GM23248 (cell line): ENCODE measurements at regions not wholly inside any gene's neighbourhood (a gene's known extent, or its start where the extent isn't known, plus 50 kb on each side); places are given as distances from the start of the nearest gene placed in this dataset.

Source experiments
- EZH2 ChIP-seq: fragments of 200-600 bp; sonication (generic); IDR thresholded peaks from 2 replicates; pipeline ENCODE4 v1.6.1; 2018; ENCODE audit warnings: antibody characterized with exemption, mild to moderate bottlenecking; ENCODE audit not compliant: insufficient read depth, poor library complexity, severe bottlenecking
- EZH2phosphoT487 ChIP-seq: fragments of 200-600 bp; sonication (generic); IDR thresholded peaks from 2 replicates; pipeline ENCODE4 v1.6.1; 2018; ENCODE audit warnings: antibody characterized with exemption, moderate library complexity, mild to moderate bottlenecking, low read depth; ENCODE audit not compliant: insufficient read depth

DNA sequence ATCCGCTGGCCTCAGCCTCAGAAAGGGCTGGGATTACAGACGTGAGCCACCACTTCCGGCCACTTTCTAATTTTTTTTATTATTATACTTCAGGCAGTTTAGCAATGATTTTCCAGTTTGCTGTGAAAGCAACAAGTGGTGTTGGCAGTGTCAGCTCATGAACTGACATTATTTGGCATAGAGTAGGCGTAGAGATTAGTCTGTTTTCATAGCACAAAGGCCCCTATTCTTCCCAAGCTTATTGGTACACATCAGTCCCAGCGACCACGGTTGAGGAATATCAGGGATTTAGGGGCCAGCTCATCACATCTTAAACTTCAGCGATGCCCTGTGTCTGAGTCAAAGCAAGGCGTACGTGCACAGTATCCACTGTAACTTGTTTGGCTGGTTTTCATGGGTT is 53.0 kb upstream of the RASSF6 start:
- TF ChIP-seq EZH2 (no peak), EZH2phosphoT487 (no peak)
